ENCODE measurements at regions not wholly inside any gene's neighbourhood (a gene's known extent, or its start where the extent isn't known, plus 50 kb on each side); places are given as distances from the start of the nearest gene placed in this dataset.

DNA sequence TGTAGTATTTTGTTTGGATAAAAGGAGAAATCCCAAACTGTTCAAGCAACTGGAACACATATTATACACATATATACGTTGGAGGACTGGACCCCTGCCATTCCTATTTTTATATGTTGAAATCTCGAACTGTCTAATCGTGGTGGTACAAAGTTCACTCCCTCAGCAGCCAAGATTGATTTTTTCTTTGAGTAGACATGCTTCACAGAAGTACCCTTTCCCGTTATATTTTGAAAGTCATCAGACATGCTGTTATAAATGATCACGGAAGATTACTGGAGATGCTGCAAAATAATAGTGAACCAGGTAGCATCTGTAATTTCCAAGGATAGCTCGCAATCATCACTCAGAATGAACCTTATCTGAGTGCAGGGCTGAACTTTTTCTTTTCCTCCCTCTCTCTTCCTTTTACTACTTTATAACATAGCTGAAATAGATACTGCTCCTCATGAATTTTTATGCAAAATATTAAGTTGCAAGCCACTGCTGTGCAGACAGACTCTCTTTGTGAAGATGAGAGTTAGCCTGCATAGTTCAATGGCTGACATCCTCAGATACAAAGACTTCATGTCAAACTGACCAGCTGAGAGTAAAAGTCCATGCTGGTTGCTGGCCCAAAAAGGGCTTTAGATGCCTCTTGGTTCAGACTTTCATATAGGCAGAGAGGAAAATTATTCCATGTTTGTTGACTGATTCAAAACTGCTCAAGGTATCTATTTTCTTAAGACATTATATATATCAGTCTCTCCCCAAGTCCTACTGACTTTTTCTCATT lies 451.9 kb downstream of the TMEM38B start:
- no peak for TF ChIP-seq POLR2A (IDR thresholded peaks at IDR 0.05)
- TF ChIP-seq, protein P1, sequence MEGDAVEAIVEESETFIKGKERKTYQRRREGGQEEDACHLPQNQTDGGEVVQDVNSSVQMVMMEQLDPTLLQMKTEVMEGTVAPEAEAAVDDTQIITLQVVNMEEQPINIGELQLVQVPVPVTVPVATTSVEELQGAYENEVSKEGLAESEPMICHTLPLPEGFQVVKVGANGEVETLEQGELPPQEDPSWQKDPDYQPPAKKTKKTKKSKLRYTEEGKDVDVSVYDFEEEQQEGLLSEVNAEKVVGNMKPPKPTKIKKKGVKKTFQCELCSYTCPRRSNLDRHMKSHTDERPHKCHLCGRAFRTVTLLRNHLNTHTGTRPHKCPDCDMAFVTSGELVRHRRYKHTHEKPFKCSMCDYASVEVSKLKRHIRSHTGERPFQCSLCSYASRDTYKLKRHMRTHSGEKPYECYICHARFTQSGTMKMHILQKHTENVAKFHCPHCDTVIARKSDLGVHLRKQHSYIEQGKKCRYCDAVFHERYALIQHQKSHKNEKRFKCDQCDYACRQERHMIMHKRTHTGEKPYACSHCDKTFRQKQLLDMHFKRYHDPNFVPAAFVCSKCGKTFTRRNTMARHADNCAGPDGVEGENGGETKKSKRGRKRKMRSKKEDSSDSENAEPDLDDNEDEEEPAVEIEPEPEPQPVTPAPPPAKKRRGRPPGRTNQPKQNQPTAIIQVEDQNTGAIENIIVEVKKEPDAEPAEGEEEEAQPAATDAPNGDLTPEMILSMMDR (IDR thresholded peaks at IDR 0.05), result no peak
